ENCODE measurements at regions not wholly inside any gene's neighbourhood (a gene's known extent, or its start where the extent isn't known, plus 50 kb on each side); places are given as distances from the start of the nearest gene placed in this dataset.
"Not testable (repeated sequence)": the region's sequence is repeated elsewhere in the genome, so short reads cannot be mapped to it uniquely, and the experiment has no call there.

GRCh38 chr1:64318428-64318827 is 115.0 kb downstream of the UBE2U start:
- no peak for DNase-seq

- DNase-seq, result no peak
Measured at GRCh38 chr1:64320007-64320406, 116.6 kb downstream of the UBE2U start.

- no peak for DNase-seq
Measured at GRCh38 chr1:64320470-64320869, 117.0 kb downstream of the UBE2U start.

GRCh38 chr1:64320922-64321614 is 117.6 kb downstream of the UBE2U start:
- no peak for DNase-seq

GRCh38 chr1:64323054-64323453 is 119.6 kb downstream of the UBE2U start:
- DNase-seq, result no peak

GRCh38 chr1:64323882-64324281 is 120.5 kb downstream of the UBE2U start:
- DNase-seq, result no peak

- DNase-seq, result no peak
Measured at GRCh38 chr1:64325856-64326255, 122.4 kb downstream of the UBE2U start.

- no peak for DNase-seq
Measured at GRCh38 chr1:64327119-64327518, 123.7 kb downstream of the UBE2U start.

- no peak for DNase-seq
Measured at GRCh38 chr1:64328193-64328592, 124.8 kb downstream of the UBE2U start.

- DNase-seq, result no peak
Measured at GRCh38 chr1:64330839-64331238, 127.4 kb downstream of the UBE2U start.

GRCh38 chr1:64335636-64336035 is 132.2 kb downstream of the UBE2U start:
- no peak for DNase-seq

- no peak for DNase-seq
Measured at GRCh38 chr1:64337475-64337874, 132.5 kb upstream of the CACHD1 start.

- no peak for DNase-seq
Measured at GRCh38 chr1:64337926-64338325, 132.0 kb upstream of the CACHD1 start.

GRCh38 chr1:64340361-64340760 is 129.6 kb upstream of the CACHD1 start:
- no peak for DNase-seq

GRCh38 chr1:64343105-64343822 is 126.7 kb upstream of the CACHD1 start:
- DNase-seq, result no peak

- no peak for DNase-seq
Measured at GRCh38 chr1:64343823-64344190, 126.1 kb upstream of the CACHD1 start.

GRCh38 chr1:64348270-64348960 is 121.5 kb upstream of the CACHD1 start:
- DNase-seq, result no peak

- no peak for DNase-seq
Measured at GRCh38 chr1:64348961-64349648, 120.8 kb upstream of the CACHD1 start.

- not testable (repeated sequence) for DNase-seq
Measured at GRCh38 chr1:64355534-64355933, 114.4 kb upstream of the CACHD1 start.

- DNase-seq, result no peak
Measured at GRCh38 chr1:64356636-64357256, 113.2 kb upstream of the CACHD1 start.

- DNase-seq, result no peak
Measured at GRCh38 chr1:64357422-64357821, 112.5 kb upstream of the CACHD1 start.

All from anterior cingulate cortex (tissue), 58 donors.